H54 (cell line): ENCODE measurements at regions not wholly inside any gene's neighbourhood (a gene's known extent, or its start where the extent isn't known, plus 50 kb on each side); places are given as distances from the start of the nearest gene placed in this dataset.

Source experiments
- DNase-seq: peaks from one replicate; pipeline ENCODE4 v3.0.0; 2011; ENCODE audit warnings: low spot score, mixed read lengths; ENCODE audit not compliant: insufficient read length
- FAIRE-seq: peaks from 3 replicates; lab custom pipeline; 2011; peaks lifted over from hg19 to GRCh38; lab: Jason Lieb, UNC
- POLR2A ChIP-seq: IDR thresholded peaks from 2 replicates; pipeline ENCODE4 v1.6.1; 2011; ENCODE audit warnings: low read depth, mild to moderate bottlenecking, low read length

DNA sequence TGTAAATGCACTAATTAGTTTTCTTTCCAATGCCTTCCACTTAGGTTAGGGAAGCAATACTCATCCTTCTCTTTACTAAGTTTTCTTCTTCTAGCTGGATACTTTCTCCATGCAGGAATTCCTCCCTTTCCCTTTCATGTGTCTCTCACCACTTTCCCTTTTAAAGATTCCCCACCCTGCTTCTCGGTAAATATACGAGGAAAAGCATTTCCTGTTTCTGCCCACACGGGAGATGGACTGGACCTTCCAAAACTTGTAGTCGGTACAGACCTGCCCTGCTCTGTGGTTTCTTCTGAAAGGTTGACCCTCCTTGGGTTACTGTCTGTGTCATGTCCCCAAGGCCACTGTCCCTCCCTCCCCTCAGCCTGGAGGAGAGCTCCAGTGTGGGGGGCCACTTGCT lies 58.9 kb upstream of the LYZL2 start:
- FAIRE-seq (no peak), DNase-seq (no peak)
- TF ChIP-seq POLR2A = no peak

DNA sequence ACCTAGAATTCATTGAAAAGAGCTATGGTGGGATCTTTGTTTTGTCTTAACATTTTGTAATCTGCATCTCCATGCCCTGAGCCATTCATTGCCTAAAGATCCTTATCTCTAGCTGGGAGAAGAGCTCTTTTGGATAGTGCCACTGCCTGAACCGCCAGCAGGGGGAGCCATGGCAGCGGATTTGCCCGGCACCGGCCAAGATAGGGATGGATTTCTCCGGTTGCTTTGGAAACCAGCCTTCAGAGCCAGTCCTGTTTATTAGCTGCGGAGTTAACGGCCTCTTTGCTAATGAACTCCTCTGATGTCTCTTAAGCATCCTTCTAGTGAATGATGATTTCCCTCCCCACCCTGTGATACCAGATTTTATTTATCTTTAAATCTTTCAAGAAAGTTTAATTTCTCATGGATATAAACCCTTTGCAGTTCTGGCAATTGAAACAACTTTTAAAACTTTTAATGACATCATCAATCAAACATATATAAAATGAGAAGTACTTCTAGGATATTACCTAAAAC lies 58.2 kb upstream of the LYZL2 start:
- DNase-seq (peak; percentile 52), FAIRE-seq (peak; percentile 55)
- TF ChIP-seq POLR2A = no peak

DNA sequence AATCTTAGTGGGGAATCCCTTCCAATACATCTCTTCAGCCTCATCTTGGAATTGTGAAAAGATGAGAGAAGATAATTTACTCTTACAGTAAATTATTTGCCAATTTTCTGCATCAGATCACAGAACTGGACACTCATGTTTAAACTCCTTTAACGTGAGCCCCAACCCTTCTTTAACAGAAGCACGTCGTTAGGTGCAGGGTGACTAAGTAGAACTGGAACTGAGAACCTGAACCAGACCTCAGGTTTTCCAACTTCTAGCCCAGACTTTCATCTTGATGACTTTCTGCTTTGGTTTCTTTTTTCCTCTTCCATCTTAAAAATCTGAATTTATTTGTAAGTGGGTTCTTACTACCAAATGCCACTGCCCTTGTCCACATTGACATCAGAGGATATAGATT lies 57.2 kb upstream of the LYZL2 start:
- no peak for TF ChIP-seq POLR2A
- DNase-seq = no peak
- no peak for FAIRE-seq

DNA sequence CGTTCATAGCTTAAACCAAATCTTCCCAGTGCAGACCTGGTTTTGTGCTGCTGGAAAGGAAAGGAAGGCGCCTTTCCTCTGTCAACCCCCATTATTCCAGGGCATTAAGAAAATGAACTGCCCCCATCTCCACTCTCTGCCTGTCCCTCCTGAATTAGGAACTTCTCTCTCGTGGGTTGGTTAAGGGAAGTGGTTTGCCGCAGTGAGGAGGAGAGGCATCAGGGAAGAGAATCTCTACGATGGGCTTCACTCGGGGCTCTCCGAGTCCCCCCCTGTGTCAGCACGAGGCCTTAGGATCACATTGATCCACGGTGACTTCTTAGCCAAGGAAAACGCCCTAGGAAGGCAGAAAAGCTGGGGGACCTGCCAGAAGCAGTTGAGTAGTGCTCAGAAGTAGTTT lies 53.9 kb upstream of the LYZL2 start:
- DNase-seq (no peak), FAIRE-seq (no peak)
- TF ChIP-seq POLR2A = no peak

DNA sequence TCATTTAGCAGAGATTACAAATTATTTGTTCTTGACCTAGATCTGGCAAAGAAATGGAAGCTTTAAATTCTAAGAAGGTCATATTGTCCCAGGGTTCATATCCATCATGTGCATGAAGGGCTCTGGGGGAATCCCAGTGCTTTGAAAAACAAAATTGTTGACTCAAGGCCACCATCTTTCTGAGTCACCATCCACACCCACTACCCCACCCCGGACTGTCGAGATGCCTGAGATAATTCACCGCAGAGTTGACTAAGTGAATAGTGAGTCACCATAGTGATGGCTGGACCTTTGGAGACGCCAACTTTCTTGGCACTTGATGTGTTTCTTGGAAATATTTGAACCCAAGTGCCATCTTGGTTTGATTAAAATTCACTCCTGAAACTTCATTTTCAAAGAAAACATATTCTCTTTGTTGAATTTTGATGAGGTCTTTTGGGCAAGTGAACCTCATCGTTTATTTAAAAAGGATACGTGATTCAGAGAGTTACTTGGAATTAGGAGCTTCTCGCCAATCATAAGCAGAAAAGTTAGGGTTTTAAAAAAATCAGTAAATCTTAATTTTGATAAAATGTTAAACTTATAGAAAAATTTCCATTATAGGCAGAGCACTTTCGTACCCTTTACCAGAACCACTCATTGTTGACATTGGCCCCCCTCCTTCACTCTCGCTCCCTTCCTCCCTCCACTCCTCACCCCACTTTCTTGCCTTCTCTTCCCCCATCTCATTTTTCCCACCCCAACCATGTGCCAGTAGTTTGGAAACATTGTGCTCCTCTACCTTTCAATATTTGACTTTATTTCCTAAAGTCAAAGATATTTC lies 53.0 kb upstream of the LYZL2 start:
- DNase-seq = peak; percentile 63

DNA sequence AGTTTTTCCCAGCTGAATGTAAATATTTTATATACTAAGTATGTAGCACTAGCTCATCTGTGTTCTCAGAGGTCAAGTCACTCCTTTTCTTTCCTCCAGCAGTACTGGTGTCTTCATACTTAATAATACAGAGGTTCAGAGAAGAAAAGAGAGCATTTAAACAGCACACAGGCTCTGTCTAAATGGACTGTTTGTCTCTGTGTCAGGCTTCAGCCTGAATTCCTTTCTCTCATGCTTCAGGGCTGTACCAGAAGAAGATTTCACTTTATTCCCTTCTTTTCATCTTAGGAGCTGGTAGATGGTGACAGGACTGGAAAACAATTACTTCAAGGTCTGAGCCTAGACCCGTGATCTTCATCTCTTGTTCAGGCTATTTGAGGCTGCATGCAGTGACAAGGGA lies 51.4 kb upstream of the LYZL2 start:
- TF ChIP-seq POLR2A = no peak
- DNase-seq = no peak
- FAIRE-seq = no peak

More for the DNA sequence above, 53.0 kb upstream of the LYZL2 start:
- FAIRE-seq = peak; percentile 99
